ENCODE measurements at regions not wholly inside any gene's neighbourhood (a gene's known extent, or its start where the extent isn't known, plus 50 kb on each side); places are given as distances from the start of the nearest gene placed in this dataset.

- Mint-ChIP-seq H3K4me1 (no peaks in the 10 kb centered on the region), H3K9me3 (peaks cover 0 to 6% of the 10 kb centered on the region in 2 donors), H3K4me3 (no peak overlapping the region), H3K27ac (no peak overlapping the region), H3K27me3 (ENCODE audit: low read depth in 2 of 2) (peaks cover 32 to 42% of the 10 kb centered on the region in 2 donors), H3K36me3 (peaks cover 14% of the 10 kb centered on the region)
- H3K4me1 ChIP-seq (ENCODE audit: control insufficient read depth, insufficient read depth, low read length): no peaks in the 10 kb centered on the region
- no peak overlapping the region for H3K4me3 ChIP-seq (ENCODE audit: low read length)
- TF ChIP-seq CTCF (IDR thresholded peaks at IDR 0.05): no peak
- no peak for DNase-seq
- H3K27ac ChIP-seq (ENCODE audit: low read length): no peak overlapping the region
- H3K36me3 ChIP-seq (ENCODE audit: control insufficient read depth, insufficient read depth, low read length): no peaks in the 10 kb centered on the region
- WGBS (ENCODE audit: insufficient coverage): 91% methylated on average over 26 of the region's 26 CpGs
- peaks cover 3% of the 10 kb centered on the region for H3K27me3 ChIP-seq (ENCODE audit: control insufficient read depth, insufficient read depth, low read length)
- intact Hi-C loops (cut with micrococcal nuclease): no loop called here
- ATAC-seq: no peak
- H3K9me3 ChIP-seq (ENCODE audit: control insufficient read depth, insufficient read depth, low read length): no peaks in the 10 kb centered on the region
These were observed 189.3 kb downstream of the ERMARD start for GRCh38 chr6:169940481-169941271.

GRCh38 chr6:169939554-169940164, 188.2 kb downstream of the ERMARD start:
- Histone ChIP-seq H3K4me1 (ENCODE audit: control insufficient read depth, insufficient read depth, low read length) (no peaks in the 10 kb centered on the region), H3K27ac (ENCODE audit: low read length) (no peak overlapping the region), H3K9me3 (ENCODE audit: control insufficient read depth, insufficient read depth, low read length) (no peaks in the 10 kb centered on the region), H3K27me3 (ENCODE audit: control insufficient read depth, insufficient read depth, low read length) (peaks cover 3% of the 10 kb centered on the region), H3K36me3 (ENCODE audit: control insufficient read depth, insufficient read depth, low read length) (no peaks in the 10 kb centered on the region), H3K4me3 (ENCODE audit: low read length) (no peak overlapping the region)
- Mint-ChIP-seq H3K27me3 (ENCODE audit: low read depth in 2 of 2) (peaks cover 24 to 34% of the 10 kb centered on the region in 2 donors), H3K27ac (no peak overlapping the region), H3K36me3 (peaks cover 12% of the 10 kb centered on the region), H3K9me3 (peaks cover 0 to 6% of the 10 kb centered on the region in 2 donors), H3K4me3 (no peak overlapping the region), H3K4me1 (no peaks in the 10 kb centered on the region)
- DNase-seq (no peak), ATAC-seq (no peak)
- 93% methylated on average over 32 of the region's 32 CpGs for WGBS (ENCODE audit: insufficient coverage)
- intact Hi-C loops (cut with micrococcal nuclease): no loop called here
- TF ChIP-seq CTCF (IDR thresholded peaks at IDR 0.05): no peak

- Histone ChIP-seq H3K27me3 (ENCODE audit: control insufficient read depth, insufficient read depth, low read length) (no peaks in the 10 kb centered on the region), H3K9me3 (ENCODE audit: control insufficient read depth, insufficient read depth, low read length) (no peaks in the 10 kb centered on the region), H3K36me3 (ENCODE audit: control insufficient read depth, insufficient read depth, low read length) (no peaks in the 10 kb centered on the region), H3K27ac (ENCODE audit: low read length) (no peak overlapping the region), H3K4me1 (ENCODE audit: control insufficient read depth, insufficient read depth, low read length) (no peaks in the 10 kb centered on the region), H3K4me3 (ENCODE audit: low read length) (no peak overlapping the region)
- peaks cover 0 to under 1% of the 10 kb centered on the region in 2 donors for H3K9me3 Mint-ChIP-seq
- ATAC-seq: no peak
- H3K27me3 Mint-ChIP-seq (ENCODE audit: low read depth in 2 of 2): peaks cover 15 to 25% of the 10 kb centered on the region in 2 donors
- no peaks in the 10 kb centered on the region for H3K4me1 Mint-ChIP-seq
- DNase-seq: no peak
- no peak overlapping the region for H3K4me3 Mint-ChIP-seq
- intact Hi-C loops (cut with micrococcal nuclease): no loop called here
- no peak for TF ChIP-seq CTCF (IDR thresholded peaks at IDR 0.05)
- no peak overlapping the region for H3K27ac Mint-ChIP-seq
- H3K36me3 Mint-ChIP-seq: peaks cover 2% of the 10 kb centered on the region
- 91% methylated on average over 15 of the region's 15 CpGs for WGBS (ENCODE audit: insufficient coverage)
These were observed 187.3 kb downstream of the ERMARD start for GRCh38 chr6:169938731-169939130.

Measured in natural killer cell (primary cell).